Skin epidermis (tissue), 12 donors: ENCODE measurements at regions not wholly inside any gene's neighbourhood (a gene's known extent, or its start where the extent isn't known, plus 50 kb on each side); places are given as distances from the start of the nearest gene placed in this dataset.

ENCODE experiments used
- H3K27ac ChIP-seq, 21 experiments: fragments of 200-600 bp; sonication (generic) in 11 of 21; one replicate each; pipeline ENCODE4 v1.5.0; 2020; ENCODE audit warnings: mild to moderate bottlenecking in 3 of 21, inconsistent platforms in 2 of 21, moderate library complexity in 2 of 21
- H3K4me3 ChIP-seq, 7 experiments: fragments of 200-600 bp; sonication (generic) in 2 of 7; one replicate each; pipeline ENCODE4 v1.5.0; 2020; ENCODE audit warnings: inconsistent platforms in 2 of 7, mild to moderate bottlenecking in 2 of 7, moderate library complexity in 1 of 7

DNA sequence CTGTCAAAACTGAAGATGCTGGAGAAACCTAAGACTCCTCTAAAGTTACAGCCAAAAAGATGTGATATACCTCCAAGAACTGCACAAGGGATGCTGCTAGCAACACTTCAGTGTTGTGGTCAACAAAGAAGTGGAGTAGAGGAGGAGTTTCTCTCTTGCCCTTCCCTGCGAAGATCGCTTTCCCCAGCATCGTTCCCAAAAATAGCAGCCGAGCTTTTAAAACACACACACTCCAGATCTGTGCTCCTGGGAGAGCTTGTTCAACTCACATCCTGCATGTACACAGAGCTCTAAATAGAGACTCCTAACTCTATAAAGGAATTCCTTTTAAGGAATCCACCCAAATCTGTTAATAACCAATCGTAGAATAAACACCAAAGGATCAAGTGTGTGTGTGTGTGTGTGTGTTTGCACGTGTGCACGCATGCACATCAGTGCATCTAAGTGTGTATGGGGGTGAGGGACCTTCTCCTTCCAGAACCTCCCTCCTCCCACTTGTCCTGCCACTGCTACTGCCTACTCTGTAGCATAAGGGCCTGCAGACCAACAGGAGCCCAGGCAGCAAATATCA lies 58.5 kb downstream of the PSMG1 start:
- H3K27ac ChIP-seq = peak overlapping the region in 1 of 21 experiments; percentile 23

DNA sequence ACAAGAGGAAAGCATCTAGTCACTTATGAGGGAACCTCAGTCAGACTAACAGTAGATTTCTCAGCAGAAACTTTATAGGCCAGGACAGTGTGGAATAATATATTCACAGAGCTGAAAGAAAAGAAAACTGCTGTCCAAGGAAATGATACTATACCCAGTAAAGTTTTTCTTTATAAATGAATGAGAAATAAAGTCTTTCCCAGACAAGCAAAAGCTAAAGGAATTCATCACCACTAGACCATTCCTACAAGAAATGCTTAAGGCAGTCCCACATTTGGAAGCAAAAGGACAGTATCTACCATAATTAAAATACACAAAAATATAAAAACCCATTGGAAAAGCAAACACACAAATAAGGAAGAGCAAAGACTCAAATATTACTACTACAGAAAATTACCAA lies 59.9 kb downstream of the PSMG1 start:
- H3K4me3 ChIP-seq = no peak overlapping the region
- H3K27ac ChIP-seq = no peak overlapping the region

More for the DNA sequence above, 58.5 kb downstream of the PSMG1 start:
- H3K4me3 ChIP-seq = no peak overlapping the region

DNA sequence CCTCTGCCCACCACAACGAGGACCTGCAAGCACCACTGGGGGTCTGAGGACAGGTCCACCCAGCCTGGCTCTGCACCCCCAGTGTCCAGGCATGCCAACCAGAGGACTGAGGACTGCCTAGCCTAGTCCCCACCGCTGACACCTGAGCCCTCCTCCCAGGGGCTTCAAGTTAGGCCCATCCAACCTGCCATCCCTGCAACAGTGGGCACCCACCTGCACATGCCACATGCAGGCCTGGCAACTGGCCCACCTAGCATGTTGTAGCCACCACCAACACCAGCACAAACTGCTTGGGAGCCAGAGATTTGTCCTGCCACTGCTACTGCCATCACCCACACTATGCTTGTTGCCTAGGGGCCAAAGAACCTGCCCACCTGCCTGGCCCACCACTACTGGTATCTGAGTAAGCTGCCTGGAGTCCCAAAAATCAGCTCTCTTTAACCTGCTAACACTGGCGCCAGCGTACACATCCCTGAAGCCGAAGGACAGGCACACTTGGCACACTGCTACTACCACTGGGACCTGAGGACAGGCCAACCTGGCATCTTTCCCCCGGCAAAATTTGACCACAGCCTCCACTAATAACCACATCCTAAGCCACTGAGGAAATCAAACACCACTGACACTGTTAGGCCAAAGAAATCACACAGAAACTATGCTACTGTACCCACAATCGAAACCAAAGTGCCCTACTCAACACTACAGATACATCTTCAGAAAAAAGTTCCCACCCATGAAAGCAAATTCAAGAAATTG lies 61.5 kb downstream of the PSMG1 start:
- H3K27ac ChIP-seq = no peak overlapping the region
- H3K4me3 ChIP-seq = no peak overlapping the region

DNA sequence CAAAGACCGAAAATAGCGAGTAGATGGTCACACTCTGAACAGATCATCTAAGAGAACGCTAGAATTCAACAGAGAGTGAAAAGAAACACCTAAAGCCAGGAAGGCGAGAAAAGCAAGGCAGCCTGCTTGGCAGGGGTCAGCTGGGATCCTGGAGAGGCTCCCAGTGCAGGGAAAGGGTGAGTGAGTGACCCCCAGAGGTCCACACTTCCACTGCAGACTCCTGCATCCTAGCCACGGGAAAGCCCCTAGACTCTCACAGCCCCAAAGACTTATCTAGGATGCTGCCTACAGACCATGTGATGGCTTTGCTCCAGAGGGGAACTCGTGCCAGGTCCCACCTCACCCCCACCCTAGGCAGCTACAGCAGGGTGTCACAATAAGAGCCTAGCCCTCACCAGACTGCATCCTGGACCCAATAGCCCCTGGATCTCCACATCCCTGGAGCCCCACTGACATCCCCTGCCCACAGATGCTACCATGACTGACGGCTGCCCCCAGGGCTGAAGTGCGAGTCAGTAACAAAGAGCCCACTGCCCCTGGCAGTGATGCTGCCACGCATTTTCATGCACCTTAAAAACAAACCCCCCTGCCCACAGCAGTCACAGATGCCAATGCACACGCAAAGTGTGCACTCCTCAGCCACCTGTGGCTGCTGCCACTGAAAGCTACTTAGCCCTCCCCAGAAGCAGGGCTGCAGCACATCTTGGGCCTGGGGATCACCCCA lies 62.2 kb downstream of the PSMG1 start:
- no peak overlapping the region for H3K27ac ChIP-seq
- H3K4me3 ChIP-seq = no peak overlapping the region

DNA sequence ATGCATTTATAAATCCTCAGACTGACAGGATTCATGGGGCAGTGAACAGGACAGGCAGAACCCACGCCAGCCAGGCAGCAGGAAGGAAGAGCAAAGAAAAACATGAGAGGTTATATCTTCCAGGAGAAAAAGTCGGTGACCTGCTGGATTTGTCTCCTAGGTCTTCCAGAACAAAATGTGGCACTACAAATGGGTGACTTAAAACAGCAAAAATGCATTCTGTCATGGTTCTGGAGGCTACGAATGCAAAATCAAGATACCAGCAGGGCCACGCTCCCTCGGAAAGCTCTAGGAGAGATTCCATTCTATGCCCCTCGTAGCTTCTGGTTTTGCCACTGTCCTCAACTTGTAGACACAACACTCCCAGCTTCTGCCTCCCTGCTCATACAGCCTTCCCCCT lies 63.4 kb downstream of the PSMG1 start:
- no peak overlapping the region for H3K27ac ChIP-seq
- no peak overlapping the region for H3K4me3 ChIP-seq

DNA sequence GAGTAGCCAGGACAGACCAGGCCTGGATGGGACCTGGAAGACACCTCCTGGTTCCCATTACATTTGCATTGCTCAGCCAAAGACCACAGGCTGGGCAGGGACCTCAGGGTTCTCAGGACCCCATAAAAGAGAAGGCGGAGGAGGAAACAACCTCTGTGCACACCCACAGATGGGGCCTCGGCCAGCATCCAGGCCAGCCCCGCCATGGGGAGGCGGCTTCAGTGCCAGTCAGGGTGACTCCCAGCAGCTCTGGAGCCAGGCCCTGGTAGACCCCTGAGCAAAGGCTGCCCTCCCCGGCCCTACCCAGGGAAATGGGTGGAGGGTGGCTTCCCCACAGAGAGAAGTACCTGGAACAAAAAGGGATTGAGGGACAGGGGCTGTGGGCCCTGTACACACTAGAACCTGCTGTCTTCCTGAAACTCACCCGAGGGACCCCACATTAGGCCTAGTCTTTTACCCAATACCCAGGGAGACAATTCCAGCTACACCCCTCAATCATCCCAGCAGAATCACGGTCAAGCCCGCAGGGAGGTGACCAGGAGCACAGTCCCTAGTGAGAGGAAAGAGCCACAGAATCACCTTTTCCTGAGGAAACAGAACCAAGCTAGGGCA lies 64.5 kb downstream of the PSMG1 start:
- Histone ChIP-seq H3K4me3 (no peak overlapping the region), H3K27ac (no peak overlapping the region)

DNA sequence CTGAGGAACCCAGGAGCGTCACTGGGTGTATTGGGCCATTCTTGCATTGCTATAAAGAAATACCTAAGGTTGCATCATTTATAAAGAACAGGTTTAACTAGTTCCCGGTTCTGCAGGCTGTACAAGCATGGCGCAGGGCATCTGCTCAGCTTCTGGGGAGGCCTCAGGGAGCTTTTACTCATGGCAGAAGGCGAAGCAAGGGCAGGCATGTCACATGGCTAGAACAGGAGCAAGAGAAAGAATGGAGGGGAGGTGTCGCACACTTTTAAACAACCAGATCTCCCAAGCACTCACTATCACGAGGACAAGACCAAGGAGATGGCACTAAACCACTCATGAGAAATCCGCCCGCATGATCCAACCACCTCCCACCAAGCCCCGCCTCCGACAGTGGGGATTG lies 65.2 kb downstream of the PSMG1 start:
- no peak overlapping the region for H3K27ac ChIP-seq
- H3K4me3 ChIP-seq = no peak overlapping the region

DNA sequence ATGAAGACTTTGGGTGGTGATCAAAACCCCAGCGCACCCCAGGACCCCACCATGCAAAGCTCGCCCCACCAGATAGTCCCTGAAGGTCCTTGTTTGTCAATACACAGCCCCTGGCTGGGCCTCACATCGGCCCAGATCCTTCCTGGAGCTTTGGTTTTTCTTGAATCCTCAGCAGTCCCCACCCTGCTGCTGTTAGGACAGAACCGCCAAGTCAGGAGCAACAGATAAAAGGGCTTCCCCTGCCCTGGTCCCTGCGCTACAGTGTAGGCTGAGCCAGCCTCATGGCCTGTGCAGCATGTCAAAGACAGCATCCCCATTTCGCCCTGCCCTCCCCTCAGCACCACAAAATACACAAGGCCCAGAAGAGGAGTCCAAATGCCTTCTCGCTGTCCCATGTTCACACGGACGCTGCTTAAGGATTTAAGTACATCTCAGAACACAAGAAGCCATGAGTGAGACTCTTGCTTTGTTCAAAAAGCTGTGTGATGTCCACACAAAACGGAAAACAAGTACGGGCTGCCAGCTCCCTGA lies 65.7 kb downstream of the PSMG1 start:
- H3K27ac ChIP-seq = no peak overlapping the region
- no peak overlapping the region for H3K4me3 ChIP-seq

DNA sequence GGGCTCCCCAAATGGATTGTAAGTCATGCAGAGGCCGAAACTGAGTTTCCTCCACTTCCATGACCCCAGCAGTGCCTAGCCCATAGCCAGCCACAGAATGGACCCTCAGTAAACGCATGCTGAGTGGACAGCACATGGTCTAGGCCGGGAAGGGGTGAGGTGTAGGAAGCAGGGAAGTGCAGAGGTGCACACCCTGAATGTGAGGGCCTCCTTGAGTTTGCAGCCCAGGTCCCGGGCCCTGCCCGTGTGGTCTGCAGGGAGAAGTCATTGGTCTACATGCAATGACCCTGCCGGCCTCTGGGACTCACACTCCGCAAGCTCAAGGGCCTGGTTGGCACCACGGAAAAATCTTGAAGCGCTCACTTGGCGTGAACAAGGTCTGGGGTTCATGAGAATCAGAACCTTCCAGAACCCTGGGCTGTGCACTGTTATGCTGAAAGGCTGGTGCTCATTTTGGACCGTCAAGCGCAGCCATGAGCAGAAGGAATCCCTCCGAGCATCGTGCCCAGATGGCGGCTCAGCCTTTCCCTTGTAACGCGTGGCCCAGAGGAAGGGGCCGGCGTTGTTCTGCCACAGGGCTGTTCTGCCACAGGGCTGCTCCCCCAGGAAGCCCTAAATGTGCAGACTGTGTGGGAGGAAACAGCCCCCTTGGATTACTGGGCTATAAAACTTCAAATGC lies 66.4 kb downstream of the PSMG1 start:
- Histone ChIP-seq H3K27ac (no peak overlapping the region), H3K4me3 (no peak overlapping the region)

DNA sequence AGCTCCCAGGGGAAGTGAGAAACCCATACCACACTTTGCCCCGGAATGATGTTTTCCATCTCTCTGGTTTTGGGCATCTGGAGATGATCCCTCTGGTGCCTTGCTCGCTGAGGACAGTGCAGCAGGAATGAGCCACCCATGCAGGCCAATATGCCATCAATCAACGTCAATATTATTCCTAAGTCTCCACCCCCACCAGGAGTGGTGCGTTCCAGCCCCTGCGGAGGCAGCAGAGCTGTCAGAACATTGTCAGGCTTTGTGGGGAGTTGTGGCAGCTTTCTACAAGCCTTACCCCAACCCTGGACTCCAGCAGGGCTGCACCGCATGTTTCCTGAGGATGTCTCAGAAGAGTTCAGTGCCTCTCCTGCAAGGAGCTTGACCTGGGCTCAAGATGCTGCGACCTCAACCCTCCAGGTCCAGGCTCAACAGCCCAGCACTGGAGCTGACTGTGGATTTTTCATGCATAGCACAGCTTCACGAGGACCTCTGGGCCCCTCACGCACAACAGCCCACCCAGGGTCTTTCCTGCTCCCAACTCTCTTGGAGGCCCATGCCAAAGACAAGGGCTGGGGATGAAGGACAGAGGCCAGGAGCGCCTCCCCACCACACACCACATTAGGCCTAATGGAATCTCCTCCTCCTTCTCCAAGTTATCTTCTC lies 67.5 kb downstream of the PSMG1 start:
- peak overlapping the region in 2 of 21 experiments; percentile 8 to 63 for H3K27ac ChIP-seq

DNA sequence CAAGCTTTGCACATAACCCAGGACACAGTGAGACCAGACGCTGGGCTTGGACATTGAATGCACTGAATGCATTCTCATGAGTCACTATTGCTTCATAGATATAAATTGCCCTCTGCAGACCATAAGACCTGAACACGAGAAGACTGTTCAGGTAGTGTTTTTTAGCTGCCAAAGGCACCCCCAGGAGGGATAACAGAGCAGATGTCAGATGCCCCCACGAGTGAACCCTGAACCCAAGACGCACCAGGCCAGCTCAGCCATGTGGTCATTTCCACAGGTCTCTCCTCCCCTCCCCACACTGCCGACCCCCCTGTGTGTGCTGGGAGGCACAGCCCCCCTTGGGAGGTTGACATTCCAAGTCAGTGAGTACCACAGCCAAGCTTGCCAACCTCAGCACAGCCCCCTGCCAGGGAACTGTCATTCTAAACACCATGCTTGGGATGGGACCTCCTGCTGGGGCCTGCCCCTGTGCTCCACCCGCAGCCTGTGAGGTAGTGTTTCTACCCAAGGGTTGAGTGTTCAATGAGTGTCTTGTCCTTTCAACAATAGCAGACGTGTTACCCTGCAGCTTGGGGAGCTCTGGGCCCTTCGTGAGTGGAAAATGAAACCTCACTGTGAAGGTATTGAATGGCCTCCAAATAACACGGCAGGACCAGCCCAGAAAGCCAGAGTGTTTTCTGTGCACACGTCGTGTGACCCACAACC lies 68.2 kb downstream of the PSMG1 start:
- peak overlapping the region in 1 of 21 experiments; percentile 63 for H3K27ac ChIP-seq
- no peak overlapping the region for H3K4me3 ChIP-seq

More for the DNA sequence above, 67.5 kb downstream of the PSMG1 start:
- H3K4me3 ChIP-seq = no peak overlapping the region

DNA sequence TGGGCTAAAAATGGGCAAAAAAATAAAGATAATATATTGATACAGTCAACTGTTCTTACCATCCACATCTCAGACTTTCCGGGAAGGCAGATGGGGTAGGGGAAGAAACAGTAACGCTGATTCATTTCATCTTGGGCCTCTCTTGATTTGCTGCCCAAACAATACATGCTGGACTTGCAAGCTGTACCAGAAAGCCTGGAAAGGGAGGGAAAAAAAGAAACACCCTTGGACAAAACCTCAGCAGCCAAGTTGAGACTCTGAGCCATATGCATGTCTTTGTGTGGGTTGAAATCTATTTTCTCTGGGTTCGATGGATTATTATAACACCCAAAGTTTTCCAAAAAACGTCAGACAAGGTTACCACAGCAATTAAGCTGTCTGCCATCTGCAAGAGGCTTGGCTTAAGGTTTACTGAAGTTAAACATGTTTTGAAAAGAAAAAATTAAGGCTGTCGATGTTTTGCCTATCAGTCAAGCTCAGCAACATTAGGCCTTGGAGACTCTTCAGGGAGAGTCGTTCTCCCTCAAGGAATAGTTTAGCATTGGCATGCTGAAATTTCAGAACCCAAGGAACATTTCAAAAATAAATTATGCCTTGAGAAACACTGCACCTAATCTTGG lies 71.2 kb downstream of the PSMG1 start:
- H3K4me3 ChIP-seq = no peak overlapping the region
- H3K27ac ChIP-seq = no peak overlapping the region

DNA sequence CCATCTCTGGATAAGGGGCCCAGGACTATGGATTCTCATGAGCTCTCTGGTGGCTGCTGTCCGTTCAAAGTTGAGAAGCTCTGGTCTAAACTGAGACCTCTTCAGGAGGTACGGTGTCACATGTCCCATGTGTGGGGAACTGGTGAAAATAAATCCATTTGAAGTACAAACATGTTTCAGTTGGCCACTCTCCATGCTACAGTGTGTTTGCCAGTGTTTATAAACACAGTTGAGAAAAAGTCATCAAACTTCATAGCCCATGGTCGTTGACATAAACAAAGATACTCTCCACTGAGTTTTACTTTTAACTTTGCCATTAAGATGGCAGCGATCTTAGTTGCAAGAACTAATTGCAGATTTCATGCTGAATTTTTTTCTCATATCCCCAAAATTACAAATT lies 72.8 kb downstream of the PSMG1 start:
- Histone ChIP-seq H3K4me3 (no peak overlapping the region), H3K27ac (peak overlapping the region in 1 of 21 experiments; percentile 16)

DNA sequence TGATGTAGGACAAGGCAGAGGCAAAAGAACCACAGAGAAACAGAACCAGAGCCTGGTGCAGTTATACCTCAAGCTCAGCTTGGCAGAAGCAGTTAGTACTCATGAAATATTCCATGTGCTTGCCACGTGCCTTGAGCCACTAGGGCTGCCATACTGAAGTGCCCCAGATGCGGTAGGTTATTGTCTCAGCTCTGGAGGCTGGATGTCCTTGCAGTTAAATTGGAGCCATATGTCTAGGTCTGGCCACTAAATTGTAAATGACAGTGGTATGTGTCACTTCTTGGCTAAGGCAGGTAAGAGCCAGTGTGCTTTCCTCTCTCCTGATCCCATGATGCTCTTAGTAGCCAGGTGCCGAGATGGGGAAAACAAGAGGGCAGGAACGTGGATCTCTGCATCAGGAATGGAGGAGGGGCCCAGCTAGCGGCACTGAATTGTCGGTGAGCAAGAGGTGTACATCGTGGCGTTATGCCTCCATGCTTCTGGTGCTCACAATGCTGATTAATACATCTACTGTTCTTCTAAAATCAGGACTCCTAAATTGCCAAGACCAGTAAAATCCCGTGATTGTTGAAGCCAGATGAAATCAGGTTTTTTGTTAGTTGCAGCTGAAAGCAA lies 73.5 kb downstream of the PSMG1 start:
- Histone ChIP-seq H3K4me3 (no peak overlapping the region), H3K27ac (peak overlapping the region in 1 of 21 experiments; percentile 16)

DNA sequence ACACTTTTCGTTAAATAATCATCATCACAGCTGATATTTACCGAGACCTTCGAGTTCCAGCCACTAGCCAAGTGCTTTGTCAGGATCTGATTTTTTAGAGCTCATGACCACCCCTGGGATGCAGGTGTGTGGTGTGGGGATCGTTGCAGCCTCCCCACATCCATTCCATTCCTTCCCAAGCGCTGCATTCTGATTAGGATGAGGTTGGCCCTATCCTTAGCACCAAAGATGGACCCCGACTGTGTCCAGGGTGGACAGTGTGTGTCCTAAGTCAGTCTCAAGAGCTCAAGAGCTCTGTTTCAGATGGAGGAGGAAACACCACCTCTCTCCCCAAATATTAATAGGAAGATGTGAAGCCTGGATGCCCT lies 74.1 kb downstream of the PSMG1 start:
- H3K27ac ChIP-seq = no peak overlapping the region

DNA sequence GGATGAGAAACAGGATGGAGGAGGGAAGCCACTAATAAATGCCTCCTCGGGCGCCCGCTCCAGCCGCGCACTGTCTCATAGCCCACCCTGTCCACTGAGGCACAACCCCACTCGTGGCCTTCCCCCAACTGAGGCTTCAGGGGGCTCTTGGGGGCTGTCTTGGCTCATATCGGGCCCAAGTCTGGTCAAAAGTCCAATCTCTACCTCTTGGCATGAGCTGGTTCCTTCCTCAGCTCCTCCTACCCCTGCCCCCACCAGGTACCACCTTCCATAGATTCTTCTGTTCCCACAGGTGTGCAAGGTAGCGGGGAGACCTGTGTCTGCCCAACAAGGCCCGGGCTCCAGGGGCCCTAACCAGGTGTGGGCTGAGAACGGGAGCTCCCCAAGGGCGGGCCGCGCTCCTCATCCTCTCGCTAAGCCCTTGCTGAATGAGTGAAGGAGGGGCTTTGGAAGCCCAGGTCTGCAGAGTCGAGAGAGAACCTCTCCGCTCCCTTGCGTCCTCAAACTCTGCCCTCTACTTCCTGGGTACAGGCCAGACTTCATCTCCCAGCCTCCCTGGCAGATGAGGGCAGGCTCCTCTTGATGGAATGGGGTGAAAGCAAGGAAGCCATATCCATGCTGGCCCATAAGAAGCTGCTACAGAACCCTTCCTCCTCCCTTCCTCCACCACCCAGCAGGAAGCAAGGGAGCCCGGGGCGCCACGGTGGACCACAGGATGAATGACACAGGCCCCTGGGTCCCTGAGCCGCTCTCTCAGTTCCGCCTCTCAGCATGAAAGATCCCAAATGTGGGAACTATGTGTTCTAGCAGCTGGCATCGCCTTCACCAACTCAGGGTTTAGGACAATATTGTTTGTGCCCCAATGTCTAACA lies 74.7 kb downstream of the PSMG1 start:
- no peak overlapping the region for H3K4me3 ChIP-seq
- H3K27ac ChIP-seq = no peak overlapping the region

More for the DNA sequence above, 74.1 kb downstream of the PSMG1 start:
- no peak overlapping the region for H3K4me3 ChIP-seq

DNA sequence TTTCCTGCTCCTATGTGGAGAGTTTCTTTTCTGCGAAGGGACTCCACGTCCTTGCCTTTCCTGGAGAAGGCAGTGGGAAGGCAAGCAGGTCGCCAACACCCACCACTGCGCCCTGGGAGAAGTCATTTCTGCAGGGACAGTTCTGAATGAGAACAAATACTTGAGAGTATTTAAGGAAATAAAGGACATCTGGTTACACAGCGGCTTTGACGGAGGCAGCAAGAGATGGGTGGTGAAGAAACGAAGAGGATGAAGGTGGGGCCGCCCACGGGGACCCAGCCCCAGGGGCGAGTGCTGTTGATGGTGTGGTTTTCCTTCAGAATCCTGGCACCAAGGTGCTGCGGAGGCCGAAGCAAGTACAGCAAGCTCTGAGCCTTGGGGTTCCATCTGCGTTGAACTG lies 75.5 kb downstream of the PSMG1 start:
- H3K27ac ChIP-seq = no peak overlapping the region

More for the DNA sequence above, 75.5 kb downstream of the PSMG1 start:
- H3K4me3 ChIP-seq = no peak overlapping the region
